Neuronal stem cell (in vitro differentiated cells): ENCODE measurements at regions not wholly inside any gene's neighbourhood (a gene's known extent, or its start where the extent isn't known, plus 50 kb on each side); places are given as distances from the start of the nearest gene placed in this dataset.

ENCODE experiments used
- DNase-seq: peaks from one replicate; pipeline ENCODE4 v3.0.0-alpha.2; 2013; ENCODE audit warnings: low spot score
- H2AFZ ChIP-seq: one replicate; pipeline ENCODE4 v1.6.1; 2013; ENCODE audit warnings: mild to moderate bottlenecking, low read length, inconsistent platforms
- H2AK5ac ChIP-seq: 2 replicates; pipeline ENCODE4 v1.6.1; 2013; ENCODE audit warnings: low read depth, mild to moderate bottlenecking, inconsistent platforms, low read length, moderate library complexity, mixed read lengths
- H2BK120ac ChIP-seq: 2 replicates; pipeline ENCODE4 v1.6.1; 2013; ENCODE audit warnings: low read depth, mild to moderate bottlenecking, inconsistent platforms, low read length, moderate library complexity, mixed read lengths
- H2BK12ac ChIP-seq: one replicate; pipeline ENCODE4 v1.6.1; 2013; ENCODE audit warnings: low read length, inconsistent platforms
- H2BK15ac ChIP-seq: 2 replicates; pipeline ENCODE4 v1.6.1; 2013; ENCODE audit warnings: mild to moderate bottlenecking, low read length, inconsistent platforms, mixed read lengths
- H2BK5ac ChIP-seq: one replicate; pipeline ENCODE4 v1.6.1; 2013; ENCODE audit warnings: inconsistent platforms, mild to moderate bottlenecking, low read length, moderate library complexity
- H3K14ac ChIP-seq: one replicate; pipeline ENCODE4 v1.6.1; 2013; ENCODE audit warnings: low read length, inconsistent platforms
- H3K18ac ChIP-seq: 2 replicates; pipeline ENCODE4 v1.6.1; 2013; ENCODE audit warnings: low read length, inconsistent platforms
- H3K23ac ChIP-seq: 2 replicates; pipeline ENCODE4 v1.6.1; 2013; ENCODE audit warnings: low read depth, mild to moderate bottlenecking, mixed read lengths, low read length, inconsistent platforms; ENCODE audit not compliant: poor library complexity
- H3K27ac ChIP-seq: replicated peaks from 3 replicates; pipeline ENCODE4 v1.5.1; 2013; ENCODE audit warnings: low read length, inconsistent platforms
- H3K27me3 ChIP-seq, 3 experiments: 2 replicates each; pipeline ENCODE4 v1.6.1; 2013; ENCODE audit warnings: low read length in 3 of 3, mild to moderate bottlenecking in 2 of 3, inconsistent platforms in 1 of 3, low read depth in 1 of 3, mixed read lengths in 1 of 3, moderate library complexity in 1 of 3; ENCODE audit not compliant: control insufficient read depth in 3 of 3, insufficient read depth in 3 of 3
- H3K36me3 ChIP-seq, 2 donors: replicated peaks in 1 of 2; 2 replicates each; pipeline ENCODE4 v1.6.1; 2013; ENCODE audit warnings: low read length in 2 of 2; ENCODE audit not compliant: control insufficient read depth in 2 of 2, insufficient read depth in 2 of 2
- H3K4ac ChIP-seq: 2 replicates; pipeline ENCODE4 v1.6.1; 2013; ENCODE audit warnings: inconsistent platforms, mild to moderate bottlenecking, low read length, moderate library complexity
- H3K4me1 ChIP-seq, 2 donors: 1 replicate in 1 of 2; 2 replicates in 1 of 2; pipeline ENCODE4 v1.6.1; 2013; ENCODE audit warnings: low read length in 2 of 2, low read depth in 1 of 2; ENCODE audit not compliant: control insufficient read depth in 2 of 2, insufficient read depth in 1 of 2
- H3K4me2 ChIP-seq: one replicate; pipeline ENCODE4 v1.6.1; 2013; ENCODE audit warnings: mild to moderate bottlenecking, low read length, inconsistent platforms; ENCODE audit not compliant: insufficient read depth, poor library complexity, severe bottlenecking
- H3K4me3 ChIP-seq, 2 donors: 2 replicates each; pipeline ENCODE4 v1.5.1; 2013; ENCODE audit warnings: low read length in 2 of 2, mild to moderate bottlenecking in 2 of 2, inconsistent platforms in 1 of 2, moderate library complexity in 1 of 2
- H3K79me1 ChIP-seq: one replicate; pipeline ENCODE4 v1.6.1; 2013; ENCODE audit warnings: low read depth, mild to moderate bottlenecking, inconsistent platforms, low read length, moderate library complexity
- H3K9ac ChIP-seq: one replicate; pipeline ENCODE4 v1.6.1; 2013; ENCODE audit warnings: mild to moderate bottlenecking, low read depth, low read length, inconsistent platforms; ENCODE audit not compliant: poor library complexity
- H3K9me3 ChIP-seq, 2 donors: replicated peaks in 1 of 2; 2 replicates each; pipeline versions ENCODE3 to v1.6.1; 2013; ENCODE audit warnings: low read length in 2 of 2, mild to moderate bottlenecking in 2 of 2, inconsistent platforms in 1 of 2, low read depth in 1 of 2, mixed read lengths in 1 of 2, moderate library complexity in 1 of 2; ENCODE audit not compliant: control insufficient read depth in 2 of 2, insufficient read depth in 1 of 2
- H4K8ac ChIP-seq: one replicate; pipeline ENCODE4 v1.6.1; 2013; ENCODE audit warnings: low read depth, mild to moderate bottlenecking, inconsistent platforms, low read length, moderate library complexity
- H4K91ac ChIP-seq: one replicate; pipeline ENCODE4 v1.6.1; 2013; ENCODE audit warnings: low read length, low read depth, mild to moderate bottlenecking, inconsistent platforms; ENCODE audit not compliant: poor library complexity
- WGBS, 2 donors: extraction: QIAGEN DNeasy Blood & Tissue Kit; methylation state at CpG; one replicate each; pipeline ENCODE4 v1.1.7; 2013; ENCODE audit warnings: missing lambda C conversion rate in 2 of 2, mixed read lengths in 1 of 2; ENCODE audit not compliant: insufficient read length in 2 of 2, insufficient replicate concordance in 1 of 2; ENCODE audit errors: extremely low coverage in 2 of 2; 5-methylcytosine and 5-hydroxymethylcytosine counted together

DNA sequence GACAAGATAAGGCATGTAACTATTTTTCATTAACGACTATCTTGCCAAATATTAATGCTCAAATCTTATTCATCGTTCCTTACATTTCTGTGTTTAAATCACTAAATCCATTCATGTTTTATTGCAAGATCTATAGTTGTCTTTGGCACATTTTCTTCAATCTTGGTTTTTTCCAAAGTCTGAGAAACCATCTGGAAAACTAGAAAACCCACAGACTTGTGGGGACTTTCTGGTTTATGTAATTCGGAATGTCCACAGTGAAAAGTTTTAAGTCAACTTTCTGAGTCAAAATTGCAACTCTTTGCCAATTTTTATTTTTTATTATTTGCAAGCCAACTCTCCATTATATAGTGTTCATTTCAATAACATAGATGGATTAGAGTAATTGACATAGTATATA, 520.8 kb upstream of the ADAMTS5 start:
- no peak overlapping the region for H3K23ac ChIP-seq
- H3K9ac ChIP-seq: no peak overlapping the region
- H2AFZ ChIP-seq: no peak overlapping the region
- no peak overlapping the region for H2AK5ac ChIP-seq
- no peaks in the 10 kb centered on the region for H3K4me1 ChIP-seq
- H2BK15ac ChIP-seq: no peak overlapping the region
- no peak overlapping the region for H3K4me2 ChIP-seq
- no peak overlapping the region for H3K4me3 ChIP-seq
- no peak for DNase-seq
- no peak overlapping the region for H3K4ac ChIP-seq
- H2BK5ac ChIP-seq: no peak overlapping the region
- no peak overlapping the region for H2BK12ac ChIP-seq
- H3K36me3 ChIP-seq: no peaks in the 10 kb centered on the region
- H3K27me3 ChIP-seq: no peaks in the 10 kb centered on the region
- H3K18ac ChIP-seq: no peak overlapping the region
- H4K91ac ChIP-seq: no peak overlapping the region
- H3K27ac ChIP-seq: no peak overlapping the region
- no CpG with 5 or more reads among the region's 3 CpGs for WGBS, 2 donors
- no peak overlapping the region for H4K8ac ChIP-seq
- no peak overlapping the region for H2BK120ac ChIP-seq
- no peaks in the 10 kb centered on the region for H3K9me3 ChIP-seq
- no peaks in the 10 kb centered on the region for H3K79me1 ChIP-seq
- H3K14ac ChIP-seq: no peak overlapping the region

DNA sequence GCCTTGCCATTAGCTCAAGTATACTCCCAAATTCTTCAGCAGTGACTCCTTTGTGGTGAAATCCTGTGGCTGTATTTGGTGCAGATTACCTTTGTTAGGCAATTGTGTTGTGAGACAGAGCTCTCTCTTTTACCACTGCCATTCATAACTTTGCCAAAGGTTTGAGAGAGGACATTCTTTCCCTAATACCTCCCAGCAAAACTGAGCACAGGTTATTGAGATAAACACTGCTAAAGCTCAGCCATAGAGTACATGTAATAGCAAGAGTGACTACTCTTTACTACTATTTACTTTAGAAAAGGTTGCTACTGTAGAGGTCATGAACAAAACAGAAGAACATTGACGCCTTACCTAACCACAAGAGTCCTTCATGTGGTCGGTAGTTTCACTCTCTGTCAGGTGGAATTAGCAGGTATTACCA, 514.0 kb upstream of the ADAMTS5 start:
- H3K18ac ChIP-seq: no peak overlapping the region
- H3K4me1 ChIP-seq: peaks cover 0 to 3% of the 10 kb centered on the region in 2 donors
- no peak overlapping the region for H2BK15ac ChIP-seq
- H3K4me2 ChIP-seq: no peak overlapping the region
- DNase-seq: no peak
- H2AK5ac ChIP-seq: no peak overlapping the region
- H4K8ac ChIP-seq: no peak overlapping the region
- H3K14ac ChIP-seq: no peak overlapping the region
- no peak overlapping the region for H3K27ac ChIP-seq
- no peak overlapping the region for H3K4me3 ChIP-seq
- H3K4ac ChIP-seq: no peak overlapping the region
- H3K9me3 ChIP-seq: peaks cover 0 to 2% of the 10 kb centered on the region in 2 donors
- H2BK12ac ChIP-seq: no peak overlapping the region
- no peak overlapping the region for H4K91ac ChIP-seq
- H3K9ac ChIP-seq: no peak overlapping the region
- no peaks in the 10 kb centered on the region for H3K27me3 ChIP-seq
- H2AFZ ChIP-seq: no peak overlapping the region
- no peak overlapping the region for H3K23ac ChIP-seq
- H2BK5ac ChIP-seq: no peak overlapping the region
- no CpG with 5 or more reads among the region's 2 CpGs for WGBS, 2 donors
- no peaks in the 10 kb centered on the region for H3K36me3 ChIP-seq
- no peaks in the 10 kb centered on the region for H3K79me1 ChIP-seq
- no peak overlapping the region for H2BK120ac ChIP-seq

GRCh38 chr21:27477296-27477695, 510.4 kb upstream of the ADAMTS5 start:
- Histone ChIP-seq H2BK12ac (no peak overlapping the region), H2BK120ac (no peak overlapping the region), H2BK5ac (no peak overlapping the region), H3K79me1 (no peaks in the 10 kb centered on the region), H3K4ac (no peak overlapping the region), H3K9me3 (peaks cover 0 to 2% of the 10 kb centered on the region in 2 donors), H3K14ac (no peak overlapping the region), H3K4me2 (no peak overlapping the region), H3K18ac (no peak overlapping the region), H2AFZ (no peak overlapping the region), H3K36me3 (no peaks in the 10 kb centered on the region), H3K27ac (no peak overlapping the region), H4K8ac (no peak overlapping the region), H3K4me3 (no peak overlapping the region), H3K23ac (no peak overlapping the region), H2BK15ac (no peak overlapping the region), H4K91ac (no peak overlapping the region), H3K27me3 (no peaks in the 10 kb centered on the region), H3K9ac (no peak overlapping the region), H3K4me1 (peaks cover 0 to 6% of the 10 kb centered on the region in 2 donors), H2AK5ac (no peak overlapping the region)
- WGBS, 2 donors: no CpG with 5 or more reads among the region's 2 CpGs
- no peak for DNase-seq

- H2BK15ac ChIP-seq: no peak overlapping the region
- no peak overlapping the region for H3K27ac ChIP-seq
- no peak overlapping the region for H3K23ac ChIP-seq
- no peak overlapping the region for H3K14ac ChIP-seq
- no peak overlapping the region for H2BK120ac ChIP-seq
- no peaks in the 10 kb centered on the region for H3K79me1 ChIP-seq
- no peak overlapping the region for H3K18ac ChIP-seq
- no peak overlapping the region for H3K4me3 ChIP-seq
- H2BK12ac ChIP-seq: no peak overlapping the region
- DNase-seq: no peak
- H4K8ac ChIP-seq: no peak overlapping the region
- H3K4ac ChIP-seq: no peak overlapping the region
- no peak overlapping the region for H2BK5ac ChIP-seq
- H4K91ac ChIP-seq: no peak overlapping the region
- H3K9me3 ChIP-seq: peaks cover 0 to 2% of the 10 kb centered on the region in 2 donors
- peaks cover 0 to 6% of the 10 kb centered on the region in 2 donors for H3K4me1 ChIP-seq
- H3K27me3 ChIP-seq: no peaks in the 10 kb centered on the region
- no peak overlapping the region for H2AK5ac ChIP-seq
- no CpG with 5 or more reads among the region's 1 CpG for whole genome bisulfite sequencing, 2 donors
- no peak overlapping the region for H3K9ac ChIP-seq
- H2AFZ ChIP-seq: no peak overlapping the region
- no peak overlapping the region for H3K4me2 ChIP-seq
- no peaks in the 10 kb centered on the region for H3K36me3 ChIP-seq
Measured at GRCh38 chr21:27476696-27477095, 509.8 kb upstream of the ADAMTS5 start.
